NCI-H526 (cell line): ENCODE measurements at regions not wholly inside any gene's neighbourhood (a gene's known extent, or its start where the extent isn't known, plus 50 kb on each side); places are given as distances from the start of the nearest gene placed in this dataset.

Experiments
- DNase-seq, 2 experiments: peaks; one replicate each; lab custom pipeline; 2025; lab: John Stamatoyannopoulos, UW

- DNase-seq, result peak in 1 of 2 experiments; percentile 1
Measured at GRCh38 chr10:61818251-61818650, 83.2 kb upstream of the ARID5B start.

GRCh38 chr10:61819208-61819607, 82.3 kb upstream of the ARID5B start:
- DNase-seq, result peak in 1 of 2 experiments; percentile 2

GRCh38 chr10:61821153-61821552, 80.3 kb upstream of the ARID5B start:
- DNase-seq, result no peak

DNA sequence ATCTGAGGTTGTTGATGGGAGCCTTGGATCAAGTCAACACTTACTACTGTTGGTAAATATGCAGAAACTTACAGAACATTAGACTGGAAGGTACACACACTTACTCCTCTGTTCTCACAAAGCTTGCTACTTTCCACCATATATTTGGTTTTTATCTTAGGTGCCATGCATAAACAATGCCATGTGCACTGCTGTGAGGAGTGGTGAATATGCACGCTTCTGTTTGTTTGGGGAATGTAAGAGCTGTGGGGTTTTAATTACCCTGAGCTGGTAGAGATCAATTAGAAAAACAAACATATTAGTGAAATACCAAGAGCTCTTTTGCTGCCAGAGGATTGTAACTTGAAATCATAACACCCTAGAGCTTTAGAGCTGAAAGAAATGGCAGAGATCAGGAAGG, 79.8 kb upstream of the ARID5B start:
- DNase-seq, result no peak

DNA sequence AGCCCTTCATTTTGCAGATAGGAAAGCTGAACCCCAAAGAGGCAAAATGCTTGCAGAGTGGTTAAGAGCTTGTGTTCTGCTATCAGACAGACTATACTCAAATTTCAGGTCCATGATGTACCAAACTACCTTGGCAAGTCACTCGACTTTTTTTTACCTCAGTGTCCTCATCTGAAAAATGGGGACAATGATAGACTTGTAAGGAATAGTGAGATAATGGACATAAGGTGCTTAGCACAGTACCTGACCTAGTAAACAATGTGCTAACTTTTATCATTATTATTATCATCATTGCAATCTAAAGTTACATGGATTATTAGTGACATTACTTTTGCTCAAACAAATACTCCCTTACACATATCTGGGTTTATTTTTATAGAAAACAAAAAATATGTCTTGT, 79.4 kb upstream of the ARID5B start:
- no peak for DNase-seq

DNA sequence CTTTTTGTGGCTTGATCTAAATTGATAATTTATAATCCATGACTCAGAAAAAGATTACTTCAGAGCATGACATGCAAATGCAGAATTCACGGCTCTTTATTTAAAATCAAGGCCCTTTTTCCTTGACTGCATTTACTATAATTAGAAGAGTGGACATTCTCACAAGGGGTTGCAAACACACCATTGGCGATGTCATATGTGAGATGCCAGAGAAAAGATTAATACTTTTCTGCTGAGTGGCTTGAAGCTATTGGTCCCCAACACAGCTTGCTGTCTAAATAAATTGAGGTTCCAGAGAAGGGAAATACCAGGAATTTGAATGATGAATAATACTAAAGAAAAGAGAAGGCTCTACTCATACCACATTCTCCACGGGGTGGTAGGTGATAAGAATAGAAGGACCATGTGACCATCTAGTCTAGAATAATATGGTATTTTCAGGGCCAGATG, 78.7 kb upstream of the ARID5B start:
- DNase-seq, result no peak

- DNase-seq, result no peak
Measured at GRCh38 chr10:61825001-61825400, 76.5 kb upstream of the ARID5B start.

GRCh38 chr10:61825628-61826027, 75.9 kb upstream of the ARID5B start:
- DNase-seq, result no peak

DNA sequence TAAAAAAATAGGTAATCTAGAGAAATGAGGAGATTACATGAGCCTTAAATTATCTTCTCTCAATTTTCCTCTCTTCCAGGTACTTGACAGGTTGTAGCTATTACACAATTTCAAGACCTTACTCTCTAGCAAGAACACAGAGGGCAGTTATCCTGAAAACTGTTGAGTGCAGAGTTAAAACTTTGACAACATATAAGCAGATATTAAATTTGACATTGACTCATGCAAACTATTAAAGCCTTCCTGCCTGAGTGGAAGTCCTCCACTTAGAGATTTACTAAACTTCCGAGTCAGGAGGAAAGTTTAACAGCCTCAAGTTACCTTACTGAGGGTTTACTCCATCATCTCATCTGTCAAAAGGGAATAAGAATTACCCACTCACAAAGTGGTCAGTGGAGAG, 73.5 kb upstream of the ARID5B start:
- DNase-seq, result no peak

DNA sequence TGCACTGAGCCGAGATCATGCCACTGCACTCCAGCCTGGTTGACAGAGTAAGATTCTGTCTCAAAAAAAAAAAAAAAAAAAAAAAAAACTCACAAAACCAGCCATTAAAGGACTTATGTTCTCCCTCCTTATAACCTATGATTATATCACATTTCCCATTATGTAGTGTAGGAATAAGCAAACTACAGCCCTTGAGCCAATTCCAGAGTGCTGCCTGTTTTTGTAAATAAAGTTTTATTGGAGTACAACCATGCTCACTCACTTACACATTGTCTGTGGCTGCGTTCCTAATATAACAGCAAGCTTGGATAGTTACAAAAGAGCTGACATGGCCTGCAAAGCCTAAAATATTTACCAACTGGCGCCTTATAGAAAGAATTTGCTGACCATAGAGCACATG, 72.7 kb upstream of the ARID5B start:
- no peak for DNase-seq

DNA sequence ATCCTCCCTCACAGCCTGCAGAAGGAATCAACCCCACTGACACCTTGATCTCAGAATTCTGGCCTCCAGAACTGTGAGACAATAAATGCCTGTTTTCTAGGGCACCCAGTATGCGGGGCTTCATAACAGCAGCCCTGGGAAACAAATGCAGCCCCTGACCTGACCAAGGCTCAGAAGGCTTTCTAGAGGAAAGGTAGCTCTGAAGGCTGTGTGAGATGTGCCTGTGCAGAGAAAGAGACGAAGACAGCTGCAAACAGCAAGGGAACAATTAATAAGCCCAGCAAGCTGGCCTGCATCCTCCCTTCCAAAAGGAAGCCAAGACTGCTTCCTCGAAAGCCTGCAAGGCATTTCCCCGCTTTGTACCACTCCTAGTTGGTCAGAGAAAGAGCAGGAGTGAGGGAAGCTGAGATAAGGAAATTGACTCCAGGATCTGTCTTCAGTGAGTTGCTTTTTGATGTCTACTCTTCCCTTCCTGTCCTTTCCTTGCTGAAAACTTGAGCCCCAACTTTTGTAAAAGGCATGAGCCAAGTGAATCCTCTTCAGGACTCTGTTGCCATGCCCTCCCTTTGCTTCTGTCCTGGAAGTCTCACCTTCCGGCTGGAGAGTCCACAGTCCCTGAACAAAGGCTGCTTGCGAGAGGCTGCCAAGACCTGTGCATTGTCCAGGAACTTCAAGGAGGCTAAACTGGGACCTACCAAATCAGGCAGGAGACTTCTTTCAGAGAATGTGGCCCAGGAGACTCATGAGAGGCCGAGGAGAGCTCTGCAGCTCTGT, 71.2 kb upstream of the ARID5B start:
- no peak for DNase-seq

- no peak for DNase-seq
Measured at GRCh38 chr10:61830846-61831273, 70.6 kb upstream of the ARID5B start.

- no peak for DNase-seq
Measured at GRCh38 chr10:61832866-61833481, 68.5 kb upstream of the ARID5B start.

- DNase-seq, result peak in 1 of 2 experiments; percentile 8
Measured at GRCh38 chr10:61834519-61834918, 67.0 kb upstream of the ARID5B start.

DNA sequence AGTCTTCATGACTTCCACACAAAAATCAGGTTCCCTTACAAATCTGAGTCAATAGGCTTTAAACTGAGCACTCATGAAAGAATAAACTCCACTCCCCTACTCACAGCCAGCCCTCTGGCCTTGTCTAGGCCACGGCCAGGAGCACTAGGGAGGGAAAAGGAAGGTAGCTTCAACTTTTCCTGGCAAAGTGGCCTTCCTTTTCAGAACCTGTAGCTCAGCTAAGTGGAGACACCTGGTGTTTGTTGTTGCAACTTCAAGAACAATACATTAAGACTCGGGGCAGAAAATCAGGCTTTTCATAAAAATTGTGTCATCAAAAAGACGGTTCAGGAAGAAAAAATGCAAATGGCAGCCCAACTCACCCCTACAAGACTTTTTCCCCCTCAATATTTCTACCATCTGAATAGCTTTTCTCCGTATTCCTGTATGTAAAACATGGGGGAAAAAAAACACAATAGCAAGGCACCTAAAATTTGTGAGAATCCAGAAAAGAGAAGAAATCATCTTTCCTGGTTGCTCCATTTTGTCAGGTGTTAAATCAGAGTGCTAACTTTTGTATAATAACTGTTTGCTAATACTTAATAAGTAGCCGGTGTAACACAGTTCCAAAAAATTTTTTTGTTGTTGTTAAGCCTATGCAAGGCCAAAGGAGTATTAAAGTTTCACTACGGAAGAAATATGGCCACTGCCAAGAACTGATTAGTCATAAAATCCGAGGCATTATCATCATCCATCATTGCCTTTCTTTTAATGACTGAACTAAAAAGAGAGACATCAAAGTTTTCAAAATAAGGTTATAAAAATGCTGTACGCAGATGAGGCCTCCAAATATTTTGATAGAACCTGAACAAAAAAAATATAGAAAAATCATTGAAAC, 66.2 kb upstream of the ARID5B start:
- DNase-seq, result peak in 1 of 2 experiments; percentile 37

- peak; percentile 50 to 55 for DNase-seq
Measured at GRCh38 chr10:61835946-61836887, 65.3 kb upstream of the ARID5B start.

DNA sequence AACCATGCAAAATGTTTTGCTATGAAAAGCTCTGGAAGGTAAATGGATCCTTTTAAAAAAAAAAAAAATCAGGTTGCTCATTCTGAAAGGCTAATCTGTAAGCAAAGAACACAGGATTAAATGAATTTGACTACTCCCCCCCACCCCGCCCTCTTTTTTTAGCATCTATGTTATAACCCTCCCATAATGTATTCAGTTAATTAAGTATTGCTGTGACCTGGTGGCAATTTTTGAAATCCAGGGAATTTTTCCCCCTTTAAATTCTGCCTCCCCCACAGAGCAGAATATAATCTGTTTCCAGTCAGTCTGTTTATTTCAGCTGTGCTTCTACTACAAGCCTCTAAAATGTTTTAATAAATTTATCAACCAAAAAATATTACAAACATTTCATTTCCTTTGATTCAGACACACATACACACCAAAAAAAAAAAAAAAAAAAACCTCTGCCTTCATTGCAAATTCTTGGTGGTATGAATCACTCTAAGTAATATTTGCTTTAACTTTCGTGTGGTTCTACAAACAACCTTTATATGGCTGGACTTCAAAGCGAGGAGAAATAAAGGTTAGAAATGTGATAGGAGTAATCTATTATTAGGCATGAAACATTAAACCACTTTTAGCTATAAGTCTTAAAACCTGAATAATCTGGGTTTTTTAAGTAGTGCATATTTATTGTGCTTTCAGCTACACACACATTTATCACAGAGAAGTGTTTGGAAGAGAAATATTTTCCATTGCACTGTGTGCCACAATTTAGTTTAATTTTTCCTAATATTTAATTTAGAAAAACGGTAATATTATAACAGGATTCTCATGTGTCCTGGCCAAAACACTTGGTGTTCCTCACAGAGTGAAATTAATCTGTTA, 64.4 kb upstream of the ARID5B start:
- no peak for DNase-seq

DNA sequence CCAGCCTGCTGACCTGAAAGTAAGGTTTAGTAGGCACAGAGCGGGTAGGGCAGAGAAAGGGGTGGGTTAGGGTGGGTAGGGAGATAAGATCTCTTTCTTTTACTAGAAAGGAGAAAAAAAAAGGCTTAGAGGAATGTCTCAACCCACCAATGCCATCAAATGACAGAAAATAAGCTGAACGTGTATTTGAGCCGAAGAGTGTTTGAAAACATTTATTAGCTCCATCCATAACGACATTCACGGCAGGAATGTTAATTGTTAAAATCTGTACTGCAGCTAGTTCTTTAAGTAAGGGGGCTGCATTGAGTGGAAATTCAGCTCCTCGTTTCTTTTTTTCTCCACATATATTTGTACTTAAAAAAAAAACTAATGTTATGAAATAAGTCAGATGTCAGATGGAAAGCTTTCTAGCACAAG, 63.7 kb upstream of the ARID5B start:
- DNase-seq, result no peak

GRCh38 chr10:61839916-61840315, 61.6 kb upstream of the ARID5B start:
- DNase-seq, result peak in 1 of 2 experiments; percentile 11

DNA sequence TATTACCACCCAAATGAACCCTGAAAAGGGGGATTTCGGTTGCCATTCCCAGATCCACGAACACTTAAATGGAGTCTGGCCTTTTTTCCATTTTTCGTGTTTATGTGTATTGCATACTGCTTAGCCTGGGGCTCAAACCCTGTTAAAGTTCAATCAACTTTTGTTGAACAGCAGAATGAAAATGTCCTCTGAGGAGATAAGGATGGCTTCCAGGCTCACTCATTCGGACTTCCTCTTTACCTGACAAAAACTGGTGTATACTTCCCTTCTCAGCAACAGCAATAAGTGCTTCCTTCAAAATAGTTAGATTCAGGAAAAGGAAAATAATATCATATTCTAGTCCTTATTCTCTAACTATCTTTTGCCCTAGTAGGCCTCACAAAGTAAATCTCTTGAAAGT, 61.1 kb upstream of the ARID5B start:
- no peak for DNase-seq
